ENCODE measurements at regions not wholly inside any gene's neighbourhood (a gene's known extent, or its start where the extent isn't known, plus 50 kb on each side); places are given as distances from the start of the nearest gene placed in this dataset.
A peak's percentile ranks its signal among the peaks of the same experiment; 100 is the strongest.
"Not testable (repeated sequence)": the region's sequence is repeated elsewhere in the genome, so short reads cannot be mapped to it uniquely, and the experiment has no call there.

DNA sequence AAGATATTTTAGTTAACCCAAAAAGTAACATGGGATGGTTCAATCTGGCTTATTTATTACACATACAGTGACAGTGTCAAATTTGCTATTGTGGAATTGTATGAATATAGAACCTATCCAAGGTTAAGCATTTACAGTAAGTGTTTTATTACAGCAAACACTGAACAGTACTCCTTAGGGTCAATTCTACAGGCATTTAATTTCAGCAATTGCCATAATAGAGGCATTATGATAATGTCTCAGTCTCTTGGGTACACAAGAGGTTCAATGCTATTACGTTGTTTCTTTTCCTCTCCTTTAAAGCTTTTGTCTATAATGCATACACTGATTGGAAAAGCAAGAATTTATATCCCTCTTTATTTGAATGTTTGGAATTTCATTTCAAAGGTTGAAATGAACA lies 275.7 kb upstream of the NAALADL2 start:
- H3K9me3 ChIP-seq (ENCODE audit: control insufficient read depth in 2 of 3, insufficient read depth in 1 of 3, low read length in 3 of 3) = no peaks in the 10 kb centered on the region
- no peak overlapping the region for H3K4me3 ChIP-seq (ENCODE audit: low read length in 3 of 3)
- no peak overlapping the region for H3K9ac ChIP-seq (ENCODE audit: low read length in 3 of 3)
- intact Hi-C loops (cut with DNase I) = no loop called here
- TF ChIP-seq, protein P1, sequence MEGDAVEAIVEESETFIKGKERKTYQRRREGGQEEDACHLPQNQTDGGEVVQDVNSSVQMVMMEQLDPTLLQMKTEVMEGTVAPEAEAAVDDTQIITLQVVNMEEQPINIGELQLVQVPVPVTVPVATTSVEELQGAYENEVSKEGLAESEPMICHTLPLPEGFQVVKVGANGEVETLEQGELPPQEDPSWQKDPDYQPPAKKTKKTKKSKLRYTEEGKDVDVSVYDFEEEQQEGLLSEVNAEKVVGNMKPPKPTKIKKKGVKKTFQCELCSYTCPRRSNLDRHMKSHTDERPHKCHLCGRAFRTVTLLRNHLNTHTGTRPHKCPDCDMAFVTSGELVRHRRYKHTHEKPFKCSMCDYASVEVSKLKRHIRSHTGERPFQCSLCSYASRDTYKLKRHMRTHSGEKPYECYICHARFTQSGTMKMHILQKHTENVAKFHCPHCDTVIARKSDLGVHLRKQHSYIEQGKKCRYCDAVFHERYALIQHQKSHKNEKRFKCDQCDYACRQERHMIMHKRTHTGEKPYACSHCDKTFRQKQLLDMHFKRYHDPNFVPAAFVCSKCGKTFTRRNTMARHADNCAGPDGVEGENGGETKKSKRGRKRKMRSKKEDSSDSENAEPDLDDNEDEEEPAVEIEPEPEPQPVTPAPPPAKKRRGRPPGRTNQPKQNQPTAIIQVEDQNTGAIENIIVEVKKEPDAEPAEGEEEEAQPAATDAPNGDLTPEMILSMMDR (IDR thresholded peaks at IDR 0.05; ENCODE audit: borderline replicate concordance, extremely low read depth, insufficient read depth) = no peak
- no peak for DNase-seq
- H3K4me1 ChIP-seq (ENCODE audit: control insufficient read depth in 2 of 3, insufficient read depth in 2 of 3, low read depth in 1 of 3, low read length in 3 of 3) = no peaks in the 10 kb centered on the region
- H3K27ac ChIP-seq (ENCODE audit: low read depth in 2 of 2, low read length in 2 of 2) = no peak overlapping the region
- H3K27me3 ChIP-seq (ENCODE audit: control insufficient read depth, insufficient read depth, low read length) = no peaks in the 10 kb centered on the region
- FAIRE-seq = no peak
- no peaks in the 10 kb centered on the region for H3K36me3 ChIP-seq (ENCODE audit: control insufficient read depth in 2 of 3, insufficient read depth in 3 of 3, low read length in 3 of 3)

DNA sequence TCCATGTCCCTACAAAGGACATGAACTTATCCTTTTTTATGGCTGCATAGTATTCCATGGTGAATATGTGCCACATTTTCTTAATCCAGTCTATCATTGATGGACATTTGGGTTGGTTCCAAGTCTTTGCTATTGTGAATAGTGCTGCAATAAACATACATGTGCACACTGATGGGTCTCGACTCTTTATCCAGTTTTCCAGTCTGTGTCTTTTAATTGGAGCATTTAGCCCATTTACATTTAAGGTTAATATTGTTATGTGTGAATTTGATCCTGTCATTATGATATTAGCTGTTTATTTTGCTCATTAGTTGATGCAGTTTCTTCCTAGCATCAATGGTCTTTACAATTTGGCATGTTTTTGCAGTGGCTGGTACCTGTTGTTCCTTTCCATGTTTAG lies 272.0 kb upstream of the NAALADL2 start:
- H3K4me1 ChIP-seq (ENCODE audit: control insufficient read depth in 2 of 3, insufficient read depth in 2 of 3, low read depth in 1 of 3, low read length in 3 of 3); H3K4me3 ChIP-seq (ENCODE audit: low read length in 3 of 3); H3K36me3 ChIP-seq (ENCODE audit: control insufficient read depth in 2 of 3, insufficient read depth in 3 of 3, low read length in 3 of 3); H3K27ac ChIP-seq (ENCODE audit: low read depth in 2 of 2, low read length in 2 of 2); H3K27me3 ChIP-seq (ENCODE audit: control insufficient read depth, insufficient read depth, low read length); H3K9me3 ChIP-seq (ENCODE audit: control insufficient read depth in 2 of 3, insufficient read depth in 1 of 3, low read length in 3 of 3); DNase-seq; FAIRE-seq; intact Hi-C loops (cut with DNase I); H3K9ac ChIP-seq (ENCODE audit: low read length in 3 of 3): not testable (repeated sequence)

DNA sequence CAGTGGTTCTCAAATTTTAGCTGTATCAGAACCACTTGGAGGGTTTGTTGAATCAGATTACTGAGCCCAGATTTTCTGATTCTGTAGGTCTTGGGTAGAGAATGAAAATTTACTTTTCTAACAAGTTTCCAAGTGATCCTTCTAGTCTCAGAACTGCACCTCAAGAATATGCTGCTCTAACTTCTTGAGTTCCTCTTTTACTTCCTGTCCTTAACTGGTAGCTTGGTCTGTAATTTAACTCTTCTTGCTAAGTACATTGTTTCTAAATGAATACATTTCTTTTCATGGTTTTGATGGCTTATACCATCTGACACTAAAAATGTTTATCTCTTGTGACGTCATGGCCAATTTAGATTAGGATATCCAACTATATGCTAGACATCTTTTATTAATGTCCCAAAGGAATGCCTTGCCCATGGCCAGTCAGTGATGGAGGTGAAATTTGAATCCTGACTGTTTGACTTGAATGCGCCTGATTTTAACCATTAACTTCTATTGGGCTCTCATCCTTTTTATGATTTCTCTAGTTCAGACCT lies 262.6 kb upstream of the NAALADL2 start:
- H3K27ac ChIP-seq (ENCODE audit: low read depth in 2 of 2, low read length in 2 of 2) = no peak overlapping the region
- H3K4me1 ChIP-seq (ENCODE audit: control insufficient read depth in 2 of 3, insufficient read depth in 2 of 3, low read depth in 1 of 3, low read length in 3 of 3) = no peaks in the 10 kb centered on the region
- FAIRE-seq = no peak
- no peak overlapping the region for H3K9ac ChIP-seq (ENCODE audit: low read length in 3 of 3)
- H3K4me3 ChIP-seq (ENCODE audit: low read length in 3 of 3) = no peak overlapping the region
- intact Hi-C loops (cut with DNase I) = no loop called here
- H3K36me3 ChIP-seq (ENCODE audit: control insufficient read depth in 2 of 3, insufficient read depth in 3 of 3, low read length in 3 of 3) = no peaks in the 10 kb centered on the region
- TF ChIP-seq, protein P1 (IDR thresholded peaks at IDR 0.05; ENCODE audit: borderline replicate concordance, extremely low read depth, insufficient read depth) = no peak
- no peaks in the 10 kb centered on the region for H3K9me3 ChIP-seq (ENCODE audit: control insufficient read depth in 2 of 3, insufficient read depth in 1 of 3, low read length in 3 of 3)
- H3K27me3 ChIP-seq (ENCODE audit: control insufficient read depth, insufficient read depth, low read length) = no peaks in the 10 kb centered on the region
- no peak for DNase-seq

DNA sequence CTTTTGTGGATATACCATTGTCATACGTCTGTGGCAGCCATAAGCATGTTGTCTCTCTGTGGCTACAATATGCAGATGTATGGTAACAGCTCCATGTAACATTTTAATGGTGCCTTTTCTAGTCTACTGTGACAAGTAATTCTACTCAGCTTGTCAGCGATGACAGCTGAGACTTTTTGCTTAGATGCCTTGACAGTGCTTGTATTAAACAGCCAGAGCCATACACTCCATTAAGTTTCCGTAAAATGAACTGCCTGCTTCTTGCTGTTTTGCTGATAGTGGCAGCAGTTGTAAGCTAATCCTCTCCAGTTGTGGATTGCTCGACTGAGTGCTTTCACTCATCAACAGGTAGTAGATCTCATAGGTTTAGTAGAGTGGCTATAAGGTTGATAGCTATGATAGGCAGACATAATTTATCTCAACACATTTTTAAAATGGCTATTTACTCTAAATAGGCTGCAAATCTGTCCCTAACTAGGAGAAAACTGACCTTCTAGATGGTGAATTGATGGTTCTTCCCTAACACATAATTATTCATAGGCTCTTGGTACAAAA lies 260.2 kb upstream of the NAALADL2 start:
- DNase-seq = peak in 3 of 5 donors; percentile 16 to 70 (median 67)
- intact Hi-C loops (cut with DNase I) = no loop called here

More for the DNA sequence above, 260.2 kb upstream of the NAALADL2 start:
- H3K9ac ChIP-seq (ENCODE audit: low read length in 3 of 3) = no peak overlapping the region
- H3K27me3 ChIP-seq (ENCODE audit: control insufficient read depth, insufficient read depth, low read length) = no peaks in the 10 kb centered on the region
- FAIRE-seq = no peak
- TF ChIP-seq, protein P1 (IDR thresholded peaks at IDR 0.05; ENCODE audit: borderline replicate concordance, extremely low read depth, insufficient read depth) = no peak
- no peaks in the 10 kb centered on the region for H3K9me3 ChIP-seq (ENCODE audit: control insufficient read depth in 2 of 3, insufficient read depth in 1 of 3, low read length in 3 of 3)
- H3K4me1 ChIP-seq (ENCODE audit: control insufficient read depth in 2 of 3, insufficient read depth in 2 of 3, low read depth in 1 of 3, low read length in 3 of 3) = no peaks in the 10 kb centered on the region
- no peak overlapping the region for H3K27ac ChIP-seq (ENCODE audit: low read depth in 2 of 2, low read length in 2 of 2)
- no peaks in the 10 kb centered on the region for H3K36me3 ChIP-seq (ENCODE audit: control insufficient read depth in 2 of 3, insufficient read depth in 3 of 3, low read length in 3 of 3)
- H3K4me3 ChIP-seq (ENCODE audit: low read length in 3 of 3) = no peak overlapping the region

Measured in kidney (tissue), 13 donors.